HUES48 (cell line): ENCODE measurements at regions not wholly inside any gene's neighbourhood (a gene's known extent, or its start where the extent isn't known, plus 50 kb on each side); places are given as distances from the start of the nearest gene placed in this dataset.
"Not testable (repeated sequence)": the region's sequence is repeated elsewhere in the genome, so short reads cannot be mapped to it uniquely, and the experiment has no call there.

Source experiments
- H3K27ac ChIP-seq: one replicate; pipeline ENCODE4 v1.7.0; 2013; ENCODE audit warnings: low read depth, low read length, inconsistent platforms
- H3K27me3 ChIP-seq: 2 replicates; pipeline ENCODE4 v1.6.1; 2013; ENCODE audit warnings: mild to moderate bottlenecking, low read length; ENCODE audit not compliant: control insufficient read depth, insufficient read depth
- H3K36me3 ChIP-seq: 2 replicates; pipeline ENCODE4 v1.6.1; 2013; ENCODE audit warnings: low read length; ENCODE audit not compliant: control insufficient read depth, insufficient read depth
- H3K4me1 ChIP-seq: 2 replicates; pipeline ENCODE4 v1.6.1; 2013; ENCODE audit warnings: mild to moderate bottlenecking, low read length; ENCODE audit not compliant: control insufficient read depth, insufficient read depth
- H3K4me3 ChIP-seq: 2 replicates; pipeline ENCODE4 v1.5.1; 2013; ENCODE audit warnings: mild to moderate bottlenecking, low read depth, low read length
- H3K9ac ChIP-seq: 2 replicates; pipeline ENCODE4 v1.6.1; 2013; ENCODE audit warnings: mild to moderate bottlenecking, low read depth, low read length, moderate library complexity
- H3K9me3 ChIP-seq: 2 replicates; pipeline ENCODE4 v1.6.1; 2013; ENCODE audit warnings: low read length; ENCODE audit not compliant: control insufficient read depth, insufficient read depth

- H3K27me3 ChIP-seq, result no peaks in the 10 kb centered on the region
- H3K36me3 ChIP-seq, result no peaks in the 10 kb centered on the region
- no peak overlapping the region for H3K9ac ChIP-seq
- no peaks in the 10 kb centered on the region; the same call in none of the 2 replicates for H3K9me3 ChIP-seq
- H3K27ac ChIP-seq, result no peak overlapping the region
- no peak overlapping the region for H3K4me3 ChIP-seq
- no peaks in the 10 kb centered on the region for H3K4me1 ChIP-seq
These were observed 95.5 kb downstream of the BMP15 start for GRCh38 chrX:51006064-51006463.

- H3K4me1 ChIP-seq, result peaks cover 9% of the 10 kb centered on the region; the same call in 1 of the 2 replicates
- peaks cover 2% of the 10 kb centered on the region; the same call in 1 of the 2 replicates for H3K9me3 ChIP-seq
- no peaks in the 10 kb centered on the region for H3K27me3 ChIP-seq
- H3K4me3 ChIP-seq, result no peak overlapping the region
- no peak overlapping the region for H3K9ac ChIP-seq
- no peak overlapping the region for H3K27ac ChIP-seq
- H3K36me3 ChIP-seq, result no peaks in the 10 kb centered on the region
These were observed 113.7 kb downstream of the BMP15 start for GRCh38 chrX:51024106-51024696.

GRCh38 chrX:51026862-51027261 lies 116.3 kb downstream of the BMP15 start:
- no peak overlapping the region for H3K9ac ChIP-seq
- H3K27me3 ChIP-seq, result no peaks in the 10 kb centered on the region
- H3K9me3 ChIP-seq, result peaks cover 4% of the 10 kb centered on the region; the same call in 1 of the 2 replicates
- H3K4me1 ChIP-seq, result peaks cover 9% of the 10 kb centered on the region; the same call in 1 of the 2 replicates
- H3K27ac ChIP-seq, result no peak overlapping the region
- H3K4me3 ChIP-seq, result no peak overlapping the region
- no peaks in the 10 kb centered on the region for H3K36me3 ChIP-seq

- no peak overlapping the region for H3K4me3 ChIP-seq
- no peaks in the 10 kb centered on the region for H3K4me1 ChIP-seq
- H3K9me3 ChIP-seq, result peaks cover 15% of the 10 kb centered on the region; the same call in 1 of the 2 replicates
- H3K36me3 ChIP-seq, result no peaks in the 10 kb centered on the region
- no peak overlapping the region for H3K9ac ChIP-seq
- no peaks in the 10 kb centered on the region for H3K27me3 ChIP-seq
- H3K27ac ChIP-seq, result no peak overlapping the region
These were observed 125.2 kb downstream of the BMP15 start for GRCh38 chrX:51035746-51036145.

- Histone ChIP-seq H3K9ac (no peak overlapping the region), H3K4me1 (no peaks in the 10 kb centered on the region), H3K36me3 (no peaks in the 10 kb centered on the region), H3K4me3 (no peak overlapping the region), H3K27me3 (no peaks in the 10 kb centered on the region), H3K27ac (no peak overlapping the region), H3K9me3 (no peaks in the 10 kb centered on the region; the same call in 1 of the 2 replicates)
These were observed 137.4 kb downstream of the BMP15 start for GRCh38 chrX:51047950-51048349.

GRCh38 chrX:51053741-51054140 lies 143.2 kb downstream of the BMP15 start:
- Histone ChIP-seq H3K27me3 (no peaks in the 10 kb centered on the region), H3K36me3 (no peaks in the 10 kb centered on the region), H3K4me3 (no peak overlapping the region), H3K9me3 (0 out of 2 replicates have a peak, but pooled peaks cover 5% of the 10 kb centered on the region), H3K4me1 (no peaks in the 10 kb centered on the region), H3K27ac (no peak overlapping the region), H3K9ac (no peak overlapping the region)

- Histone ChIP-seq H3K4me1 (no peaks in the 10 kb centered on the region), H3K9me3 (peaks cover 4% of the 10 kb centered on the region; the same call in 1 of the 2 replicates), H3K27me3 (no peaks in the 10 kb centered on the region), H3K9ac (no peak overlapping the region), H3K4me3 (no peak overlapping the region), H3K36me3 (no peaks in the 10 kb centered on the region), H3K27ac (no peak overlapping the region)
These were observed 187.5 kb downstream of the BMP15 start for GRCh38 chrX:51098046-51098445.

GRCh38 chrX:51119058-51119926 lies 208.8 kb downstream of the BMP15 start:
- not testable (repeated sequence) for H3K36me3 ChIP-seq, H3K4me3 ChIP-seq, H3K27me3 ChIP-seq, H3K27ac ChIP-seq, H3K9ac ChIP-seq, H3K4me1 ChIP-seq
- peaks cover 37% of the 10 kb centered on the region for H3K9me3 ChIP-seq

- H3K27me3 ChIP-seq, result not testable (repeated sequence)
These were observed 206.9 kb upstream of the NUDT10 start for GRCh38 chrX:51125743-51126142.

GRCh38 chrX:51144828-51145442 lies 187.7 kb upstream of the NUDT10 start:
- Histone ChIP-seq H3K36me3 (no peaks in the 10 kb centered on the region), H3K9me3 (peaks cover 5% of the 10 kb centered on the region; the same call in 1 of the 2 replicates), H3K27ac (no peak overlapping the region), H3K27me3 (no peaks in the 10 kb centered on the region), H3K4me1 (peaks cover 3% of the 10 kb centered on the region), H3K9ac (no peak overlapping the region), H3K4me3 (no peak overlapping the region)

More at GRCh38 chrX:51125743-51126142, 206.9 kb upstream of the NUDT10 start:
- H3K36me3 ChIP-seq, H3K4me3 ChIP-seq, H3K27ac ChIP-seq, H3K4me1 ChIP-seq, H3K9ac ChIP-seq: not testable (repeated sequence)
- peaks cover 39% of the 10 kb centered on the region for H3K9me3 ChIP-seq

GRCh38 chrX:51148848-51149247 lies 183.8 kb upstream of the NUDT10 start:
- H3K27me3 ChIP-seq, result no peaks in the 10 kb centered on the region
- H3K36me3 ChIP-seq, result no peaks in the 10 kb centered on the region
- peaks cover 3% of the 10 kb centered on the region for H3K4me1 ChIP-seq
- 0 out of 2 replicates have a peak, but pooled peaks cover 2% of the 10 kb centered on the region for H3K9me3 ChIP-seq
- H3K27ac ChIP-seq, result no peak overlapping the region
- H3K4me3 ChIP-seq, result no peak overlapping the region
- no peak overlapping the region for H3K9ac ChIP-seq
